HG02981 (cell line): ENCODE measurements at regions not wholly inside any gene's neighbourhood (a gene's known extent, or its start where the extent isn't known, plus 50 kb on each side); places are given as distances from the start of the nearest gene placed in this dataset.
"Not testable (repeated sequence)": the region's sequence is repeated elsewhere in the genome, so short reads cannot be mapped to it uniquely, and the experiment has no call there.

ENCODE experiments used
- ATAC-seq: cut with Tn5 transposase; IDR thresholded peaks from one replicate; pipeline ENCODE4 v1.9.1; 2021; ENCODE audit warnings: mild to moderate bottlenecking, moderate library complexity; ENCODE audit not compliant: unreplicated experiment

GRCh38 chr6:82573254-82573972 is 209.8 kb downstream of the TPBG start:
- ATAC-seq, result no peak

- no peak for ATAC-seq
These were observed 212.7 kb downstream of the TPBG start for GRCh38 chr6:82576284-82576683.

DNA sequence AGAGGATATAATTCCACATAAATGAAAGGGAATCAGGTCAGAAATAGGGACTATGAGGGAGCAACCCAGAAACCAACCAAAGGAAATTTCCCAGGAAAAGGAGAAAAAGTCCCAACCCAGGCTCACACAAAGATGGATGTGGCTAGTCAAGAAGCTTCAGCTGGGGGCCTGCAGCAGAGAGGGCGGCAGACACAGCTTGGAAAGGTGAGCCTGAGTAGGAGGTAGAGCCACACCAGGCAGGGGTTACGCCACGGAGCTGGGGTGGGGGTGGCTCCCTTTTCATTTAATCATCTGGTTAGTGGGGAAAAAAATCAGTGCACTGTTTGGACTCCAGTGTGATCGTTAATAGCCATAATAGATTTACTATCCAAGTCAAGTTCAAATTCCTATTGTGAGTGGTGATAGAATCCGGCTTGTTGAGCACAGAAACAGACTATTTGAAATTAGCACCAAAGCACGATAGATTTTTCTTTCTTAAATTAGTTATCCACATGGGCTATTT is 220.6 kb downstream of the TPBG start:
- no peak for ATAC-seq

- ATAC-seq, result no peak
These were observed 221.2 kb downstream of the TPBG start for GRCh38 chr6:82584856-82585255.

- ATAC-seq, result no peak
These were observed 224.4 kb downstream of the TPBG start for GRCh38 chr6:82588020-82588419.

DNA sequence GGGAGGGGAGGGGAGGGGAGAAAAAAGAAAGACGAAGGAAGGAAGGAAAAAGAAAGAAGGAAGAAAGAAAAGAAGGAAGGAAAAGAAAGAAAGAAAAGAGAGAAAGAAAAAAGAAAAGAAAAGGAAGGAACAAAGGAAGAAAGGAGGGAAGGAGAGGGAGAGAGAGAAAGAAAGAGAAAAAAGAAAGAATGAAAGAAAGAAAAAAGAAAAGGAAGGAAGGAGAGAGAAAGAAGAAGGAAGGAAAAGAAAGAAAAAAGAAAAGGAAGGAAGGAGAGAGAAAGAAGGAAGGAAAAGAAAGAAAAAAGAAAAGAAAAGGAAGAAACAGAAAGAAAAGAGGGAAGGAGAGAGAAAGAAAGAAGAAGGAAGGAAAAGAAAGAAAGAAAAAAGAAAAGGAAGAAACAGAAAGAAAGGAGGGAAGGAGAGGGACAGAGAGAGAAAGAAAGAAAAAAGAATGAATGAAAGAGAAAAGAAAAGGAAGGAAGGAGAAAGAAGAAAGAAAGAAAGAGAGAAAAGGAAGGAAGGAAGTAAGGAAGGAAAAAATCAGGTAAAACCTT is 225.3 kb downstream of the TPBG start:
- ATAC-seq, result no peak

- peak; percentile 53 for ATAC-seq
These were observed 226.0 kb downstream of the TPBG start for GRCh38 chr6:82589509-82590206.

- no peak for ATAC-seq
These were observed 233.6 kb downstream of the TPBG start for GRCh38 chr6:82597201-82597600.

GRCh38 chr6:82602776-82603175 is 239.2 kb downstream of the TPBG start:
- ATAC-seq, result no peak

- ATAC-seq, result no peak
These were observed 240.3 kb downstream of the TPBG start for GRCh38 chr6:82603871-82604270.

DNA sequence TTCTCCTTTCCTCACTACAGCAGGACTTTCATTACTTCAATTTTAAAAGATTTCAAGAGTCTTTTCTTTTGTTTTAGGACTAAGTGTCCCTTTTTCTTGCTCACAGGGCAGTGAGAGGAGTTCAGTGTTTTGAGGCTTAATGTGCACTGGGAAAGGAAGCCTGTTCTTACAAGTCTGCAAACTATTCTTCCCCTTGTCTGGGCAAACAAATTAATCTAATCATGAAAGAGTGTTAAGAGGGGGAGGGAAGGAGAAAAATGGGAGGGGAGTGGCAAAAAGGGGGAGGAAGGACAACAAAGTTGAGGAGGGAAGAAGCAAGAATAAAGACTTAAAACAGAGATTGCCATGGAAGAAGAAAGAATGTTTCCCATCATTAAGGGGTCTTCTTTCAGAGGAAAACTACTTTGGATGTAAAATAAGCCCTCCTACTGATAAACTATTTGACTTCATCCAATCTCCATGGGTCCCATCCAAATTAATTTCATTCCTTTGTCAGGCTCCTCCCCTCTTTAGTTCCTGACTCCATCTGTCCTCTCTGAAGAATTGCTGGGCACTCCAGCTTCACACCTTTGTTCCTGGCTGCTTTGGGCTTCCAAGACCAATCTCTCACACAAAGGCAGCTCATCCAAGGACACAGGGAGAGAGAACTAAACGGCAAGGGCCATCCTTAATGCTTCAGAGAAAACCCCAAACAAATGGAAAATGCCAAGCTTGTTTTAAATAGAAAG is 244.5 kb downstream of the TPBG start:
- ATAC-seq, result no peak

- no peak for ATAC-seq
These were observed 245.2 kb downstream of the TPBG start for GRCh38 chr6:82608781-82609180.

- ATAC-seq, result no peak
These were observed 248.1 kb downstream of the TPBG start for GRCh38 chr6:82611751-82612150.

DNA sequence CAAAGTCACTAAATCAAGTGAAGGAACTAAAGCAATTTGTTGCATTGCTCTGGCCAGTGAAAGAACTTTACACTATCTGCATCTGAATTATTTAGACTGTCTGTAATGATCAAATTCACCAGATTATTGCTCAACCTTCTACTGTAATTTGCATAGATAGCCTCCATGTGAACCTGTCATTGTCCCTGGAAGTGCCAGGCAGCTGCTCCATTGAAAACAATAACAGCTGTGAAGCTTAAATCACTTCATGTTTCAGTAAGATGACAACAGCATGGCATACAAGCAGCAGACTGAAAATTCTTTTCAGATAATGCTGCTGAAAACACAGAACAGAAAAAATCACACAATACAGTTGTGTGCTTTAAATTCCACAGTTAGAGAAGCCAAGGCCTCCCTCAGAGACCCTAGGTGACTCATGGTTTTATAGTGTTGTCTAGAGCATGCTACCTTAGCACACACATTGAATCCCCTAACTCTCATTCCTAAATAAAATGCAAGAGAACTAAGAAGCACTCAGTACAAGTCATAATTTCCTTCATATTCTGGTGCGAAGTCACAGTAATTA is 248.9 kb downstream of the TPBG start:
- ATAC-seq, result no peak

DNA sequence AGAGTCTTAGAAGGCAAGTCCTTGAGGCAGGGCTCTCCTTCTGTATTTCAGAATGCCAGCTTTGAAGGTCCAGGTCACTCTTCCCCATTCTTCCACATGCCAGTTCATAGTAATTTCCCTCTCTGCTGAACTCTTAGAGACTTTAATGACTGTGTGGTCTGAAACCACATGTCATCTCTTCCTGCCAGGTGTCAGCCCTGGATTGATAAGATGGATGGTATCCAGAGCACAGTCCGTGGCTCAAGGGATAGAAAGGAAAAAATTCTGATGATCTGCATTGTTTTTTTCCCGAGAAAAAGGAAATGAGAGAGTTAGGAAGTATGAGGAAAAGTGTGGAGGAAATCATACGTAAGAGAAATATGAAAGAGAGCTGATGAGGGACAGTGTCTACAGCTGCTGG is 250.9 kb downstream of the TPBG start:
- no peak for ATAC-seq

GRCh38 chr6:82616386-82617028 is 252.9 kb downstream of the TPBG start:
- ATAC-seq, result no peak

DNA sequence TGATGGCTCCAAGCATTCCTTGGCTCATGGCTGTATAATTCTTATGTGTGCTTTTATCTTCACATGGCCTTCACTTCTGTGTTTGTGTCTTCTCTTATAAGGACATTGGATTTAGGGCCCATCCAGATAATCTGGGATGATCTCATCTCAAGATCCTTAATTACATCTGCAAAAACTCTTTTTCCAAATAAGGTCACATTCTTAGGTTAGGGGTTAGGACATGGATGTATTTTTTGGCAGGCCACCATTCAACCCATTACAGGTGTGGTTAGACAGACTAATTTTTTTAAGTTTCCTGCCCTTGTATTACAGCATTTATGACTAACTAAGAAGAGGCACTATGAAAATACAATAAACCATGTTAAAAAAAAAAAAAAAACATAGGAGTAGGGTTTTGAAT is 254.0 kb downstream of the TPBG start:
- no peak for ATAC-seq

GRCh38 chr6:82619573-82619972 is 256.0 kb downstream of the TPBG start:
- ATAC-seq, result no peak

- ATAC-seq, result no peak
These were observed 258.8 kb downstream of the TPBG start for GRCh38 chr6:82622461-82622860.

DNA sequence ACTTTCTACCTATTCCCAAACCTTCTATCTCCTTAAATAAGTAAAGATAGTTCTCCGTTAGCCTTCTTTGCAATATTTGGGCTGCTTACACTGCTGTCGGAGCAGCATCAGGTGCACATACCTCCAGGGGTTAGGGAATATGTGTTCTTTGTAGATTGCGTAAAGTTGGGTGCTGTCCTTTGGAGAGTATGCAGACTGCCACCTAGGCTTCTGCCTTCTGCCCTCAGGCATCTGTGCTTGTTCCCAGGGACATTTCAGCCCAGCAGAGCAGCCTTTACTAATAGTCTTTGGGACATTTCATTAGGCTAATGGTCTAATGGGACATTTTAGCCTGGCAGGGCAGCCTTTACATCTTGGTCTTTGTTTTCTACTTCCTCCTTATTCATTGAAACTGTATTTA is 260.6 kb downstream of the TPBG start:
- ATAC-seq, result no peak

GRCh38 chr6:82626946-82627345 is 263.3 kb downstream of the TPBG start:
- ATAC-seq, result not testable (repeated sequence)
